ENCODE measurements at regions not wholly inside any gene's neighbourhood (a gene's known extent, or its start where the extent isn't known, plus 50 kb on each side); places are given as distances from the start of the nearest gene placed in this dataset.

DNA sequence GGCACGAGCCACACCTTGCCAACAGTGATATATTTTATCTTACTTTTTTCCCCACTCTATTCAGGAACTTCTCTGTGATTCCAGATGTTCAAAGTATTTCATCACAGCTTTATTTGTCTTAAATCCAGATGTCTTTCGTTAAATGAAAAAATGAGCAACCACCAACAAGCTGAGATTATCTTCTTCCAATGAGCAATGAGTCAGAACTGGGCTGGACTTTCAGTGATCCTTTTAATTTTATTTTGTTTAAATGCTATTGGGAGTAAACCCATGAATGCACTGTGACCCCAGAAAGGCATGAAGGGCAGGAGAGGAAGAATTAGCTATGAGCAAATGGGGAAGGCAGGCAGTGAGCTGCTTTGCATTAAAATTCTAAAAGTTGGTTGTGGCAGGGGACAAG, 77.6 kb upstream of the IMMP2L start (continued):
- TF ChIP-seq CHD7 (IDR thresholded peaks at IDR 0.05; ENCODE audit: insufficient replicate concordance, low read length) = no peak
- TF ChIP-seq SIN3A (conservative IDR thresholded peaks at IDR 0.05 in 1 of 2, IDR thresholded peaks at IDR 0.05 in 1 of 2; ENCODE audit: low read depth in 1 of 2, low read length in 2 of 2) = no peak
- TF ChIP-seq BCL11A (IDR thresholded peaks at IDR 0.05; ENCODE audit: low read depth in 2 of 2, low read length in 2 of 2) = no peak
- no peak for TF ChIP-seq RXRA (IDR thresholded peaks at IDR 0.05; ENCODE audit: insufficient read depth, low read depth, low read length)
- no peak for TF ChIP-seq TAF1 (IDR thresholded peaks at IDR 0.05; ENCODE audit: low read depth, low read length)
- TF ChIP-seq KDM4A (IDR thresholded peaks at IDR 0.05; ENCODE audit: low read depth, low read length, severe bottlenecking) = no peak
- no peak for TF ChIP-seq POLR2AphosphoS5 (IDR thresholded peaks at IDR 0.05; ENCODE audit: low read depth, low read length)

All from H1 (cell line).